CD4-positive, CD25-positive, alpha-beta regulatory T cell (primary cell): ENCODE measurements at regions not wholly inside any gene's neighbourhood (a gene's known extent, or its start where the extent isn't known, plus 50 kb on each side); places are given as distances from the start of the nearest gene placed in this dataset.

Experiments
- ATAC-seq, 2 donors: fragments of 150-1000 bp; cut with Tn5 transposase; one replicate each; pipeline ENCODE4 v1.10.0; 2021; ENCODE audit warnings: low read depth in 2 of 2, moderate number of reproducible peaks in 2 of 2, moderate library complexity in 1 of 2
- DNase-seq, 3 donors: peaks; one replicate each; pipeline versions ENCODE4 v3.0.0 to v3.0.0-alpha.2; 2012 to 2022; ENCODE audit warnings: mixed read lengths in 1 of 3
- H3K27ac ChIP-seq: one replicate; pipeline ENCODE4 v1.7.0; 2013; ENCODE audit warnings: mild to moderate bottlenecking, low read length; ENCODE audit not compliant: insufficient read depth, poor library complexity, severe bottlenecking
- H3K27me3 ChIP-seq: one replicate; pipeline ENCODE4 v1.7.0; 2013; ENCODE audit warnings: low read length; ENCODE audit not compliant: control insufficient read depth, insufficient read depth
- H3K36me3 ChIP-seq: one replicate; pipeline ENCODE4 v1.7.0; 2013; ENCODE audit warnings: mild to moderate bottlenecking, low read length, moderate library complexity; ENCODE audit not compliant: control insufficient read depth, insufficient read depth
- H3K4me1 ChIP-seq: 2 replicates; pipeline ENCODE4 v1.7.0; 2013; ENCODE audit warnings: mild to moderate bottlenecking, low read length; ENCODE audit not compliant: insufficient read depth, control insufficient read depth, poor library complexity, severe bottlenecking
- H3K4me3 ChIP-seq: one replicate; pipeline ENCODE4 v1.7.0; 2013; ENCODE audit warnings: low read depth, mild to moderate bottlenecking, low read length, moderate library complexity
- H3K9me3 ChIP-seq, 2 experiments: 1 replicate in 1 of 2; 2 replicates in 1 of 2; pipeline ENCODE4 v1.7.0; 2013; ENCODE audit warnings: low read length in 2 of 2, mild to moderate bottlenecking in 1 of 2, moderate library complexity in 1 of 2; ENCODE audit not compliant: control insufficient read depth in 2 of 2
- H3K27ac Mint-ChIP-seq, 3 donors: one replicate each; pipeline ENCODE4 v1.8.0; 2020 to 2022; ENCODE audit warnings: mild to moderate bottlenecking in 3 of 3, mixed read lengths in 3 of 3, moderate library complexity in 2 of 3
- H3K27me3 Mint-ChIP-seq: one replicate; pipeline ENCODE4 v1.8.0; 2022; ENCODE audit warnings: mild to moderate bottlenecking, mixed read lengths
- H3K36me3 Mint-ChIP-seq: one replicate; pipeline ENCODE4 v1.8.0; 2020; ENCODE audit warnings: mixed read lengths
- H3K4me1 Mint-ChIP-seq, 4 donors: one replicate each; pipeline ENCODE4 v1.8.0; 2020 to 2022; ENCODE audit warnings: mixed read lengths in 4 of 4, mild to moderate bottlenecking in 1 of 4
- H3K4me3 Mint-ChIP-seq, 4 donors: one replicate each; pipeline ENCODE4 v1.8.0; 2020 to 2022; ENCODE audit warnings: mild to moderate bottlenecking in 4 of 4, mixed read lengths in 4 of 4, moderate library complexity in 3 of 4
- H3K9me3 Mint-ChIP-seq, 7 donors: one replicate each; pipeline ENCODE4 v1.8.0; 2020 to 2022; ENCODE audit warnings: mixed read lengths in 7 of 7, mild to moderate bottlenecking in 3 of 7, moderate library complexity in 2 of 7

DNA sequence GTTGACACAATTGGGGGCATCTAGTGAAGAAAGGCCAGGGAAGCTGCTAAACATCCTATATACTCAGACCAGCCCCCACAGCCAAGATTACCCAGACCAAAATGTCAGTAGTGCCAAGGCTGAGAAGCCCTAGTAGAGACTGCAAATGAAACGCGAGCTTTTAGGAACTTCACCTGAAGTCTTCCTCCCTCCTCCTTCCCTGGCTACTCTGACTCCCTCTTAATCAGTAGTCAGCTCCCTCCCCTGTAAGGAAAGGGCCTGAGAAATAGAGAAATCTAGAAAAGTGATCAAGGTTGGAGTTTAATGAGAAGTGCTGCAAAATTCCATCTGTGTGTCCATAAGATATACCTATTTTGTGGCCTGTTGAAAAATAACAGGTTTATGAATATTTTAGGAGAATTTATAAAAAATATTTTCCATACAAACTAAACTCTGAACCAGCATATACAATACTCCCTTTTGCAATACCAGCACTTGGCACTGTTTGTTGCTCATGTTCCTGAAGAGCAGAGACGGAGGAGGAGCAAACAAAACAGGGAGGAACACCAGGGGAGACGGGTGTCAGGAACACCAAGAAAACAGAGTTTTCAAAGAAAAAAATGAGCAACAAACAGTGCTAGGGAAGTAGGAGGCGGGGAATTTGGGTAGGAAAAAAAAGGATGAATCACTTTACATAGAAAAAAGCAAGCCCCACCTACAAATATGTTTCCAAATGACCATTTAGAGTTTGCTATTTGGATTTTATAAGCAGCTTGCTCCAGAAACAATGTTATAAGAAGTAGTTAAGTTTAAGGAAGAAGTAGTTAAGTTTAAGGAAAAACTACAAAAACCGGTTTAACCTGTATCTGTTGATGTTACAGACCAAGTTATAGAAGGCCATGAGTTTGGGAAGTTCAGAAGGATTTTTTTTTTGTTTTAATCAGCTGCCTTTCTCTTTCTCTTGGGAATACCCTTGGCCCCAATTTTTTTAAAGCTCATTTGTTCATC lies 282.1 kb upstream of the GRIP1 start:
- Mint-ChIP-seq H3K4me3 (no peak overlapping the region), H3K27ac (no peak overlapping the region), H3K36me3 (no peaks in the 10 kb centered on the region), H3K27me3 (no peaks in the 10 kb centered on the region), H3K9me3 (peaks cover 0 to 1% (median 0%) of the 10 kb centered on the region in 7 donors), H3K4me1 (peaks cover 0 to 13% (median 8%) of the 10 kb centered on the region in 4 donors)
- DNase-seq = no peak
- Histone ChIP-seq H3K9me3 (no peaks in the 10 kb centered on the region), H3K36me3 (no peaks in the 10 kb centered on the region), H3K4me3 (no peak overlapping the region), H3K27ac (no peak overlapping the region), H3K4me1 (no peaks in the 10 kb centered on the region), H3K27me3 (no peaks in the 10 kb centered on the region)
- no peak for ATAC-seq

DNA sequence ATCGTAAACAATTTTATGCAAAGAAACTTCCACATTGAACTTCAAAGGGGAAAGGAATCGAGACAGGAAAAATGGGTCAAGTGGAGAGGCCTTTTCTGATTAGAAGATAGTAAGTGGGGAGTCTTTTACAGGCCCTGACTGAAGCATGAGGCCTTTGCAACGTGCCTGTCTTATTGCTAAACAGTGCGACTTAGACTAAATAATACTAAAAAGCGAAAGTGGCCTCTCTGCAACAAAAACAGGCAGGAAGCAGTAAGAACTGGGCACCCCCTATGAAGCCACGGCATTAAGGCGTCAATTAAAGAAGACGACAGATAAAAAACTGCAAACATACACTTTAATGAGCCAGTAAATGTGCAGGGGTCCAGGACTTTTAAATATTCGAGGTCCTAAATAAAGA lies 283.4 kb upstream of the GRIP1 start:
- no peaks in the 10 kb centered on the region for H3K9me3 ChIP-seq
- no peak overlapping the region for H3K4me3 ChIP-seq
- Mint-ChIP-seq H3K4me1 (peaks cover 0 to 13% (median 8%) of the 10 kb centered on the region in 4 donors), H3K9me3 (peaks cover 0 to 1% (median 0%) of the 10 kb centered on the region in 7 donors), H3K27me3 (no peaks in the 10 kb centered on the region), H3K4me3 (no peak overlapping the region), H3K27ac (no peak overlapping the region), H3K36me3 (no peaks in the 10 kb centered on the region)
- DNase-seq (no peak), ATAC-seq (no peak)
- no peaks in the 10 kb centered on the region for H3K27me3 ChIP-seq
- no peaks in the 10 kb centered on the region for H3K4me1 ChIP-seq
- H3K36me3 ChIP-seq = no peaks in the 10 kb centered on the region
- H3K27ac ChIP-seq = no peak overlapping the region

DNA sequence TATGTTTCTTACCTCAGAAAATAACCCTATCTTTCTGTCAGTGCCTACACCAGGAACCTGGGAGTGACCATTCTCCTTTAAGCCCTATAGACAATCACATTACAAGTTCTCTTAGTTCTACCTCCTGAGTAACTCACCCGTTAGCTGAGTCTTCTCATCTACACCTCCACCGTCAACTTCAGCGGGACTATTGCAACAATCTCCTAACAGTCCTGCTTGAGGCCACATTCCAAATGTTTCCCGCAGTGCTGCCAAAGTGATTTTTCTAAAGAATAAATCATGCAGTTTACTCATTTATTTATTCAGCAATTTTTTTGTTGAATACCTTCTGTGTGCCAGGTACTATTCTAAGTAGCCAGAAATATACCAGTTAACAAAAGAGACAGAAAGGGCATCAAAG lies 285.0 kb upstream of the GRIP1 start:
- peaks cover 0 to 1% (median 0%) of the 10 kb centered on the region in 7 donors for H3K9me3 Mint-ChIP-seq
- no peaks in the 10 kb centered on the region for H3K36me3 Mint-ChIP-seq
- H3K36me3 ChIP-seq = no peaks in the 10 kb centered on the region
- DNase-seq (no peak), ATAC-seq (no peak)
- H3K4me1 Mint-ChIP-seq = peaks cover 0 to 13% (median 8%) of the 10 kb centered on the region in 4 donors
- no peaks in the 10 kb centered on the region for H3K27me3 ChIP-seq
- H3K27ac ChIP-seq = no peak overlapping the region
- H3K4me3 ChIP-seq = no peak overlapping the region
- H3K9me3 ChIP-seq = no peaks in the 10 kb centered on the region
- H3K27ac Mint-ChIP-seq = peak overlapping the region in 2 of 3 donors; percentile 28 to 57
- no peaks in the 10 kb centered on the region for H3K27me3 Mint-ChIP-seq
- H3K4me1 ChIP-seq = no peaks in the 10 kb centered on the region
- no peak overlapping the region for H3K4me3 Mint-ChIP-seq

DNA sequence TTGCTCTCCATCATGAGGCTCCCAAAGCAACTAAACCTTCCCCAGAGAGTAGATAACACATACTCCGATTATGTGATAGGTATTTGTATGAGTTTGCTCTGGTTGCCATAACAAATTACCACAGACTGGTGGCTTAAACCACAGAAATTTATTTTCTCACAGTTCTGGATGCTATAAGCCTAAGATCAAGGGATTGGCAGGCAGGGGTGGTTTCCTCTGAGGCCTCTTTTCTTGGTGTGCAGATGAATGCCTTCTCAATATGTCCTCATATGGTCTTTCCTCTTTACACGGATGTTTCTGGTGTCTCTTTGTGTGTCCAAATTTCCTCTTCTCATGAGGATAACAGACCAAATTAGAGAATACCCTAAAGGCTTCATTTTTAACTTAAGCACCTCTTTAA lies 285.8 kb upstream of the GRIP1 start:
- Histone ChIP-seq H3K9me3 (no peaks in the 10 kb centered on the region), H3K4me1 (no peaks in the 10 kb centered on the region), H3K36me3 (no peaks in the 10 kb centered on the region), H3K27me3 (no peaks in the 10 kb centered on the region), H3K4me3 (no peak overlapping the region), H3K27ac (no peak overlapping the region)
- Mint-ChIP-seq H3K36me3 (no peaks in the 10 kb centered on the region), H3K4me3 (peak overlapping the region in 2 of 4 donors; percentile 8 to 9), H3K4me1 (peaks cover 0 to 13% (median 8%) of the 10 kb centered on the region in 4 donors), H3K27me3 (no peaks in the 10 kb centered on the region), H3K9me3 (peaks cover 0 to 1% (median 0%) of the 10 kb centered on the region in 7 donors), H3K27ac (peak overlapping the region in 2 of 3 donors; percentile 57 to 72)
- ATAC-seq (peak; percentile 53 to 71), DNase-seq (peak in 2 of 3 donors; percentile 29 to 33)

DNA sequence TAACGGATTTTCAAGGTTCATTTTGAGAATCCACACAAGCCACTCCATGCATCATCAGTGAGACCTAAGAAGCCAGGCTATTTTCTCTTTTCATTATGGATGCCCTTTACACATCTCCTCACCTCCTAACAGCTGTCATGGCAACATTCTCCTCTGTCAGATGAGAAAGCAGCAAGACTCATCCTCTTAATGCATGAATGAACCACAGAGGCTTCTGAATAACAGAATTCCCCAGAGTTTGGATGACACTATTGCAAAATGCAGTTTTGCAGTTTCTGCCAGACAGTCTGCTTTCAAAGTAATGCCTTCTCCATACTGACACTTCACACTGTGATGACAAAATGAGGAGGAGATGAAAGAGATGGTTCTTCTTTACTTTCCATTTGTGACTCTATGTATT lies 286.7 kb upstream of the GRIP1 start:
- Histone ChIP-seq H3K4me3 (no peak overlapping the region), H3K4me1 (no peaks in the 10 kb centered on the region), H3K27me3 (no peaks in the 10 kb centered on the region), H3K36me3 (no peaks in the 10 kb centered on the region), H3K27ac (no peak overlapping the region), H3K9me3 (no peaks in the 10 kb centered on the region)
- peaks cover 0 to 1% (median 0%) of the 10 kb centered on the region in 7 donors for H3K9me3 Mint-ChIP-seq
- H3K4me1 Mint-ChIP-seq = peaks cover 0 to 13% (median 8%) of the 10 kb centered on the region in 4 donors
- H3K36me3 Mint-ChIP-seq = no peaks in the 10 kb centered on the region
- H3K4me3 Mint-ChIP-seq = no peak overlapping the region
- ATAC-seq = no peak
- no peak overlapping the region for H3K27ac Mint-ChIP-seq
- H3K27me3 Mint-ChIP-seq = no peaks in the 10 kb centered on the region
- no peak for DNase-seq

DNA sequence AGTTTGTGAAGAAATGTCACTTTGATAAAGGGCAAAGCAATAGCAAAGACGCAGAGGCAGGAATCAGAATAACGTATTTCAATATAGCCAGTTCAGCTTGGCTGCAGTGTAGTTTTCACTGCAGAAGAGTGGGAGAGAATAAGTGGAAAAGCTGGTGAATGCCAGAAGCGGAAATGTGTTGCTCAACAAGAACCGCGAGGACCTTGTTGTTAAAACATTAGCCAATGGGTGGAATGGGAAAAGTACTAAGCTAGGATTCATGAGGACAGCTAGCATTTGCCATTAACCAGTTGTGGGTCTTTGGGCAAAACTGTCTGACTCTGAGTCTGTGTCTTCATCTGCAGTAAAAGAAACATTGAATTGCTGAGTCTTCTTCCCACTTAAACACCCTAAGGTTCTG lies 292.9 kb upstream of the GRIP1 start:
- Mint-ChIP-seq H3K4me3 (no peak overlapping the region), H3K36me3 (no peaks in the 10 kb centered on the region), H3K27ac (no peak overlapping the region), H3K4me1 (no peaks in the 10 kb centered on the region), H3K27me3 (peaks cover 22% of the 10 kb centered on the region), H3K9me3 (peaks cover 0 to 2% (median 0%) of the 10 kb centered on the region in 7 donors)
- H3K36me3 ChIP-seq = no peaks in the 10 kb centered on the region
- no peak overlapping the region for H3K27ac ChIP-seq
- no peak for DNase-seq
- peaks cover 3% of the 10 kb centered on the region for H3K27me3 ChIP-seq
- no peaks in the 10 kb centered on the region for H3K9me3 ChIP-seq
- H3K4me3 ChIP-seq = no peak overlapping the region
- no peak for ATAC-seq
- no peaks in the 10 kb centered on the region for H3K4me1 ChIP-seq

DNA sequence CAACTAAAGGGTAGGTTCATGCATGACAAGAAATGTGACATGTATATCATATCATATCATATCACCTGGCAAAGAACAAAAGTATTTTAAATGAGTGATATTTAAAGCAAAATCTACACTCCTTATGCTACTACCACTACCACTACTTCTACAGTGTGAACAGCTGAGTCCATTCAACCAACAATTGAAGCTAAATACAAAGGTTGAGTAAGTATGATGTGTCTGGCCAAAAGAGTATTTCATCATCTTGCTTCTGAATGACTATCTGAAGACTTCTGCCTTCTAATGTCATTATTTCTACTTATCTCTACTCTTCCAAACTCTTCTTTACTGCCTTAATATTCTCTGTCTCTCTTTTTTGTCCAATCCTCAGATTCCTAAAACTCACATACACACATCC lies 292.6 kb upstream of the CAND1 start:
- Mint-ChIP-seq H3K27ac (no peak overlapping the region), H3K36me3 (no peaks in the 10 kb centered on the region), H3K4me3 (no peak overlapping the region), H3K4me1 (no peaks in the 10 kb centered on the region), H3K27me3 (peaks cover 16% of the 10 kb centered on the region), H3K9me3 (peaks cover 0 to 2% (median 1%) of the 10 kb centered on the region in 7 donors)
- no peaks in the 10 kb centered on the region for H3K36me3 ChIP-seq
- no peak overlapping the region for H3K27ac ChIP-seq
- no peaks in the 10 kb centered on the region for H3K9me3 ChIP-seq
- no peak for ATAC-seq
- H3K4me3 ChIP-seq = no peak overlapping the region
- H3K27me3 ChIP-seq = peaks cover 3% of the 10 kb centered on the region
- no peak for DNase-seq
- no peaks in the 10 kb centered on the region for H3K4me1 ChIP-seq

DNA sequence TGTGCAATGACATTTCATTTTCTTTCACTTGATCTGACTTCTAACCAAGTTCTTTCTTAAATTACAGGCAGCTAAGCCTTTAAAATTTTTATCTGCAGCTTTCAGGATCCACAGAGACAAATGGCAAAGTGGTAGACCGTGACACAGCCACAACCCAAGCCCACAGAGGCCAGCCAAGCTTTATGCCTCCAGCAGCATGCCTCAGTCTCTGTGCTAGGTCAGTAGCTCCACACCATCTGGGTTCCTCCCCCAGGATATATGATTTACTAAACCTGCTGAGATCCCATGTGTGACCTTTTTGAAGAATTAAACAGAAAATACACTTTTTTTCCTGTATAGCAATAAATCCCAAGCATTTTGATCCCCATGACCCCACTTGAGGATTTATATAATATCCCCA lies 290.4 kb upstream of the CAND1 start:
- Mint-ChIP-seq H3K36me3 (no peaks in the 10 kb centered on the region), H3K27me3 (peaks cover 19% of the 10 kb centered on the region), H3K4me3 (no peak overlapping the region), H3K4me1 (no peaks in the 10 kb centered on the region), H3K27ac (no peak overlapping the region), H3K9me3 (peaks cover 0 to 3% (median 0%) of the 10 kb centered on the region in 7 donors)
- Histone ChIP-seq H3K36me3 (no peaks in the 10 kb centered on the region), H3K27me3 (peaks cover 3% of the 10 kb centered on the region), H3K4me3 (no peak overlapping the region), H3K27ac (no peak overlapping the region), H3K4me1 (no peaks in the 10 kb centered on the region), H3K9me3 (no peaks in the 10 kb centered on the region)
- DNase-seq (no peak), ATAC-seq (no peak)
